GM12892 (cell line): ENCODE measurements at regions not wholly inside any gene's neighbourhood (a gene's known extent, or its start where the extent isn't known, plus 50 kb on each side); places are given as distances from the start of the nearest gene placed in this dataset.

ENCODE experiments used
- POLR2A ChIP-seq: IDR thresholded peaks from 2 replicates; pipeline ENCODE4 v1.6.1; 2011; ENCODE audit warnings: low read depth, low read length, control low read depth
- POLR2AphosphoS5 ChIP-seq: IDR thresholded peaks from 2 replicates; pipeline ENCODE4 v1.6.1; 2011; ENCODE audit warnings: low read depth, low read length, control low read depth

DNA sequence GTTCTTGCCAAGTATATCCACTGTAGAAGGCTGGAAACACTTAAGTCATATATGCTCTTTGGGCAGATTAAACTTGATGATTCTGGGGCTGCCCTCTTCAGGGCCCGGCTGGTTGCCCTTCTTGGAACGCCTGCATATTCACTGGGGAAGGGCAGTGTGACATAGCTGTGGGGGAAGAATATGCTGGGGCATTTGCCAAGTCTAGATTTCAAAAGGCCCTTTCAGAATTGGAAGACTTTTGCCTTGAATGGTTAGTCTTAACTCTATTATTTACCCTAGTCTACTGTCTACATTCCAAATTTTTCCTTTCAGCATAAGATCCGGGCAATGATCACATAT is 161.2 kb upstream of the PITX1 start:
- TF ChIP-seq POLR2AphosphoS5 (no peak), POLR2A (no peak)
